Esophagus mucosa (tissue), 1 donor: ENCODE measurements at regions not wholly inside any gene's neighbourhood (a gene's known extent, or its start where the extent isn't known, plus 50 kb on each side); places are given as distances from the start of the nearest gene placed in this dataset.

ENCODE experiments used
- ATAC-seq: fragments of 200-7000 bp; cut with Tn5 transposase; one replicate; pipeline ENCODE4 v1.9.1; 2020
- donor health status: DM: yes; HTN: yes; CAD: no.

DNA sequence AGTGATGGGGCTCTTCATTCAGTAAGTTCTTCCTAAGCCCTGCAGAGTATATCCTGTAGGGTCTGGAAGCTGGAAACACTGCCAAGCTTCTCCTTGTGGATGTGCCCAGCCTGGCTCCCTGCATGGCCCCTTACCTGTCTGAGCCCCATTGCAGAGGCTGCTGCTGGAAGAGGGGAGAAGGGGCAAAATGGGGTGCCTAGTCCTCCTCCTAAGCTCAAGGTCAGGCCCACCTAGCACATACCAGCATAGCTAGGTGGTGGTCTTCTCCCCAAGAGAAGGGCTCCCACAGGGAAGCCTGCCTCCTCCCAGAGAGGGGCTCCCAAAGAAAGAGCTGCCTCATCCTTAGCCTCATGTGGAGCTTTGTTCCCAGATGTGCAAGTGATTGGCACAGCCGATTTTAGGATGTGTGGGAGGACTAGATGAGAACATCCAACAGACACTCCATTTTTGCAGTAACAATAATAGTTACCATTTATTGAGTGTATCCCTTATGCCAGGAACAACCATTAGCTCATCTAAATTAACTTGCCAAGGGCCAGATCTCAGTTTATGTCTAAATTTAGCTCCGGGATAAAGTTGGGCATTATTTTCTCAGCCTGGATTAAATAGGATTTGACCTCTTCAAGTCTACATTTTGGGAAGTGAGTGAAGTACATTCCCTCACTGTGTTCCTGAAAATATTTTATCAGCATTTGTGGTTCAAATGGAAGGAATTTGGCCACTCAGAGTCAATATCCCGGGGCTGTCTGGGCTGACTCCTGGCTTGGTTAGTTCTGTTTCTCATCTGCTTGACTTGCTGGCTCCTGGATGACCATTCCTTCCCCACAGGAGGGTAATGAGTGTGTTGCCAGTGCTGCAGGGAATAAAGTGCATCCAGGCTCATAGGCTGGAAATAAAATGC, 291.1 kb upstream of the ROPN1 start:
- no peak for ATAC-seq

DNA sequence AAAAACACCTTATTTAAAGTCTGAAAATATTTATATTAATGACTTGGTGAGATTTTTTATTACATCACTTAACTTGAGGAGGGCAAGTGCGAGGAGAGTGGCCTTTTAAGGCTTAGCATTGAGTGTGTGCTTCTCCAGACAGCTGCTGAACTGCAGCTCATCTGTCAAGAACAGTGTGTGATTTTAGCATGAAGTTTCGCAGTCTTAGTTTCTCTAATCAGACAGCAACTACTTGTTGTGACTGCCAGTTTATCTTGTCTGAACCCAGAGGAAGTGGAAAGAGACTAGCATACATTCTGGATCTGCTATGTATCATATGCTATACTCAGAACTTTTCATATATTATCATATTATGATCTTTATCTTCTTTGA, 291.7 kb upstream of the ROPN1 start:
- no peak for ATAC-seq

DNA sequence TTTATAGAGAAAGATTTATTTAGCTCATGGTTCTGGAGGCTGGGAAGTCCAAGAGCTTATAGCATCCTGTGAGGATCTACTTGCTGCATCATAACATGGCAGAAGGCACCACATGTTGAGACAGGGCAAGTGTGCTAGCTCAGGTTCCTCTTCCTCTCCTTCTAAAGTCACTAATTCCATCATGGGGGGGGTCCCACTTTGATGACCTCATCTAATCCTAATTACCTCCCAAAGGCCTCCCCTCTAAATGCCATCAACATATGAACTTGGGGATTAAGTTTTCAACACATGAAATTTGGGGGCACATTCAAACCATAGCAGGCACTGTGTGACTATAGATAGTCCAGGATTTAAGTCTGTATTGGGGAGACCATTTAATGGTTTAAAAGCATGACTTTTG, 297.1 kb upstream of the ROPN1 start:
- ATAC-seq, result no peak

DNA sequence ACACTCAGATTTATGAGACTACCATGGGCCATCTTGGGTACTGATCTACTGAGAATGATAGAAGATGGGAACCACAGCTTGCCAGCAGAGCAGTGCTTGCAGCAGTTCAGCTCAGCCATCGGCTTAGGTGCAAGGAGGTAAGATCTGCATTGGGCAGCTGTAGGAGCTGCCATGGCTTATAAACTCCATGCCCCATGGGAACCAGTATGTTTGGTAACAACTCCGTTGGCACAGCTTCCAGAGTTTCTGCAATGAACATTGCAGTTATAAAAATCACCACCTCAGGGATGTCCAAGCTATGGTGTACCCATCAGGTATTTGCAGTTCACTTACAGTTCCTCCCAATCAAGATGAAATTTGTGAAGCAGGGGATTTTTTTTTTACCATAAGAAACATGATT, 299.1 kb upstream of the ROPN1 start:
- no peak for ATAC-seq

DNA sequence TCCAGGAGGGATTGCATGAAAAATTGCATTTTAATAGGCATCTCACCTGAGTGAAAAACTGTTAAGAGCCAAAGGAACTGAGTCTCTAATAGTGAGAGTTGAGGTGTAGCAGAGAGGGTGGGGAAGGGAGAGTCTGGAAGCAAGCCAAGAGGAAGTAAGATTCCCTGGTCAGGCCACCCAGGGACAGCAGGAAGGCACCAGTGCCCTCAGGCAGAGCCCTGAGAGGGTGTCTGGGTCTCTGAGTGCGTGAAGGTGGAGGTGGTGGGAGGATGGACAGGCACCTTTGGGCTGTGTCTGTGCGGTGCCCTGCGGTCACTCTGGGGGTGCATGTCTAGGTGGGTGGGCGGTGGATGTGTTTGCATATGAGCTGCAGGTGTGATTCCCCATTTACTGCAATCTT, 300.4 kb upstream of the ROPN1 start:
- ATAC-seq, result no peak

DNA sequence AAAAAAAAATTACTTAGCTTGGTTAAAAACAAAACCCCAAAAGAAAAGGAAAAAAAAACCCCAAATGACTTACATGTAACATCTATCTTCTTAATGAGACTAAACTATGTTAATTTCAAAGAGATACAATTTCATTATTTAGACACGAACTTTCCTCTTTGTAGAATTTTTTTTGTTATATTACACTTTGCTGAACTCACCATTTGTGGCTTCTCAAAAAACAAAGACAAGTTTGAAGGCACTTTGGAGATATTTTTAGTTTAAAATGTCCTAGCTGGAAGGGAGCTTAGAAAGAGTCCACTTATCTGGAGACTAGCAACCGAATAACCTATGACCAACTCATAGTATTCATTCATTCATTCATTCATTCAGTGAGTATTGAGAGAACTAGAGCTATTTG, 301.7 kb upstream of the ROPN1 start:
- no peak for ATAC-seq

DNA sequence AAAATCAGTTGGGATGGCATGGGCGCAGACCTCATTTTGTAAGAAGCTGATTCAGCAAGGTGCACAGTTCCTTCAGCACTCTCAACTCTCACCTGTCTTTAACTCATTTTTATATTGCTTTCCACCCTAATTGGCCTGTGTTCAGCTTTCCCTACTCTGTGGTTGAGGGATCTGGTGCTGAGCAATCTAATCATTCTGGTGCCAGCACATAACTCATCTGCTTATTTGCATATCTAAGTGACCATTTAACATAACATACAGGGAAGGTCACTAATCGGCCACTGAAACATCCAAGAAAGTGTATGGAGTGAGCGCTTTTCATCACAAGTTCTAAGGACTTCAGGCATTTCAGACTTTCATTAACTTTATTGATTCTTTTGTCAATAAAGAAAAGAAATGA, 303.4 kb upstream of the ROPN1 start:
- no peak for ATAC-seq

DNA sequence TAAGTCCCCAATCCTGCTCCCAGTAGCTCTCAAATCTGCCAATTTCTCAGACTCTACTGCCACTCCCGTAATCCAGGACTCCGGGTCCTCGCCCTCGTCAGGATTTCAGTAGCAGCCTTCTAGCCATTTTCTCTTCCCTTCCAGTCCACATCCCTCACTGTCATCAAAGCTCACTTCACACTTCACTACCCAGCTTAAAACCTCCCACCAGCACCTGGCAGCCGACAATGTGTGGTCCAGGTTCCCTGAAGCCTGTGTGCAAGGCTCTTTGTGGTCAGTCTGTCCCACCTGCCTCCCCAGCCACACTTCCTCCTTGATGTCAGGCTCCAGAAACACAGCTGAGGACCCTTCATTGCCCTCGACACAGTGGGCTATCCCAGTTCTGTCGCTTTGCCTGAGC, 304.5 kb upstream of the ROPN1 start:
- ATAC-seq, result no peak

DNA sequence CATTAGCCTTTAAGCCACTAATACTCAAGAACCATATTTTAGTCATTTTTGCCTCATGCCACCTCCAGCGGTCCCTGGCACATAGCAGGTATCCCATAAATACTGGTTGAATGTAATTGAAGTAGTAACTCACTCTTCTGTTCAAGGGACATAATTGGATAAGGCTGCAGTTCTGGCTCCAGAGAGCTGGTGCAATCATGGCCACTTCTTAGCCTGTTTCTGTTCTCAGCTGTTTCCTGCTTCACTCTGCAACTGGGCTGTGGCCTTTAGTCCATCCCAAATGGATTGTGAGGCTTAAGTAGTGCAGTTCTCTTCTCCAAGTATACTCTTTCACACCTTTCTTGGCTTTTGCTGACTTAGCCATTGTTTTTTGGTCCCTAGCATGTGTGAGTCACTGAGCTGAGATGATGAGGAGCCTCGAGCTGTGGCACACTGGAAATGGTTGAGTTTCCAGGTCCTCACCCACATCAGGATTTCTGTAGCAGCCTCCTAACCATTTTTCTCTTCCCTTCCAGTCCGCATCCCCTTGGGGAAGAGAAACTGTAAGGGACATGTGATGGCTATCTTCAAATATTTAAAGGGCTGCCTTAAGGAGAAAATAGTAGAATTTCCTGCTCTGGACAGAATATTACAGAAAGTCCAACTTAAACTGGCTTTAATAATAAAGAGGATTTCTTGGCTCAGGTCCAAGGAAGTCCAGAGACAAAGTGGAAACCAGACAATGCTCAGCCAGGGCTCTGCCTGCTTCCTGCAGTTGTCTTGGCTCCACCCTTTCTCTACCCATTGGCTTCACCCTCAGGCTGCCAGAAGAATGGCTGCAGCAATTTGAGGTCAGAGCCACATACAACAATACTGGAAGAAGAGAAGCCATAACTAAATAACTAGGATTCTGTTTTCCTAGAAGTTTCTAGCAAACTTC, 305.4 kb upstream of the ROPN1 start:
- ATAC-seq, result no peak

DNA sequence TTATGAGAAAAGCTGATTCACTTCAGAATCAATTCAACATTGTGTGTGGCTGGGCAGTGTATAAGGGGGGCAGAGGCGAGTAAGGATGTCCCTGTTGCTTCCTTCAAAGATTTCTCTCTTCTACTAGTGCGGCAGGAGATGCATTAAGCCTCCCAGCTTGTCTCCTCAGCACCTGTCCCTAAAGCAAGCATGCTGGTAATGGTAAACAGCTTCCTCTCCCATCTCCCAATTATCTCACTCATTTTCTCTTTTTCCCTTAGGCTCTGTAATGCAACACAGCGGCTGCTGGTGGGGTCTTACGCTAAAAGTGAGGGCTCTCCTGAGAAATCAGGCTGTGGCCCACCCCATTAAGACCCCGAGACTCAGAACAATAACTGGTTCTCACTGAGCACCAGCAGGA, 306.4 kb upstream of the ROPN1 start:
- no peak for ATAC-seq

DNA sequence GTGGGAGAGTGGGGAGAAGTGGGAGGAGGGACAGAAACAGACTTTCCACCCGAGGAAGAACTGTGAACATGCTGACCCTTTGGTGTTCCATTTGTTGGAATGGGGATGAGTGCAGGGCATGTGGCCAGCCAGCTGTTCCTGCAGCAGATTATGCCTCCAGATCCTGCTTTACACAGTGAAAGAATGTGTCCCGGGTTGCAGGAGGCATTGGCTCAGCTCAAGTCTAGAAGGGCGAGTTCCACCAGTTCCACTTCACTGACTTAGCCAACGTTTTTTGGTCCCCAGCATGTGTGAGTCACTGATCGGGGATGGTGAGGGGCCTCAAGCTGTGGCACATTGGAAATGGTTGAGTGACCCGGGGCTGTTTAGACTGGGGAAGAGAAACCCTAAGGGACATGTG, 307.0 kb upstream of the ROPN1 start:
- ATAC-seq, result no peak

DNA sequence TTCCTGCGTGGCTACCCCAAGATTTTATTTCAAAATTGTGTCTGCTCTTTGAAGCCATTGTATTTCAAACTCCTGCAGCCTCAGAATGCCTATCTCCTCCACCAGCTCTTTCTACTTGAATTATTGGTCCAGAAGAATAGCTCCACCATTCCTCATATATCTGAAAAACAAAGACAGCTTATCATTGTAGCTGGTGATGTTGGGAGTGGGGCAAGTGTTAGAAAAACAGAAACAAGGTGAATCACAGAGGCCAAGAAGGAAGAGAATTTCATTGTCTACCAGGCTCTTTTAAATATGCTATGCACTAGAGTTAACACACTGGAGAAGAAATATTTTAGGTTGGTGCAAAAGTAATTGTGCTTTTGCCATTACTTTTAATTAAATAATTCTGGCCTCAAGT, 307.9 kb upstream of the ROPN1 start:
- ATAC-seq, result no peak

DNA sequence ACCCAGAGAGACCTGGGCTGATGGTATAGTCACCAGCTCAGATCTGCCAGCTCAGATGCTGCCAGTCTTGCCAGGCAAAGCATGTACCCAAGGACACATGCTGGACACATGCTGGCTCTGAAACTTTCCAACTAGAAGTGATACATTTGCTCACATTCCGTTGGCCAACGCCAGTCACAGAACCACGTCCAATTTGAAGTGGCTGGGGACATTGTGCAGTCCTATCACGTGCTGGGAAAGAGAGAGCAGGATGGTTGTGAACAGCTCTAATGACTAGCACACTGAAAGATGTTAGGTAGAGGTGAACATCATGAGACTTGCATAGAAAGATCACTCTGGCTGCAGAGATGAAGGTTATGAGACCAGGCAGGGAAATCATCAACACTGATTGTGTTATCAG, 308.5 kb upstream of the ROPN1 start:
- ATAC-seq, result no peak

DNA sequence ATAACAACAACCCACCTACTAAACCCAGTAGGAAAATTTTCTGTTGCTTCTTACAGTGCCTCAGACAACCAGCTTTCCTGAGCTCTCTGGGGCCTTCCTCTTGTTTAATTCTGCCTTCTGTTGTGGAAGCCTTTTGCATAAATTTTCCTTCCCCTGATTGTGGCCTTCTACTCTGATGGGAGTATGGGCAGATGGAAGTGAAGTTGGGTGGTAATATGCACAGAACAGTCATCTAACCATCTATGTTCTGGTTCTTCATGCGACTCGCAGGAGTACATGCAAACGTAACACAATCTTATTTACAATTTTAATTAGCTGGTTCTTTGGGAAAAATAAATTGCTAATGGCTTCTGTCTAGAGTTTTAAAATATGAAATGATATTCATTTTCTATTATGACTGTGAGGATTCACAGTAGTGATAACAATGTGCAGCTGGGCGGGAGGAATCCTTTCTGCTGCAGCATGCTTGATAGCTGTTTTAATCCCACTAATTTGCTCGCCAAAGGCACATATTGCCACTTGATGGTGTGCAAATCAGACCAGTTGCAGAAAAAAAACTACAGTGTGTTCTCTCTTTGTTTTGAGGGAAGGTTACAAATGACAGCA, 311.5 kb upstream of the ROPN1 start:
- ATAC-seq, result no peak

DNA sequence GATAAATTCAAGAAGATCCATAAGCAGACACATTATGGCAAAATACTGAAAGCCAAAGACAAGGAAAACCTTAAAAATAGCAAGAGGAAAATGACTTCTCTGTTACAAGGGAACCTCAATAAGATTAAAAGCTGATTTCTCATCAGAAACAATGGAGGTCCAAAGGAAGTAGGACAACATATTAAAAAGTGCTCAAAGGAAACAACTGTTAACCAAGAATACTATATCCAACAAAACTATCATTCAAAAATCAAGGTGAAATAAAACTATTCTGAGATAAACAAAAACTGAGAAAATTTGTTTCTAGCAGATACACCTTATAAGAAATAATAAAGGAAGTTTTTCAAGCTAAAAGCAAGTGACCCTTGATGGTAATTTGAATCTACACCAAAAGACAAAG, 314.7 kb upstream of the ROPN1 start:
- ATAC-seq, result no peak

DNA sequence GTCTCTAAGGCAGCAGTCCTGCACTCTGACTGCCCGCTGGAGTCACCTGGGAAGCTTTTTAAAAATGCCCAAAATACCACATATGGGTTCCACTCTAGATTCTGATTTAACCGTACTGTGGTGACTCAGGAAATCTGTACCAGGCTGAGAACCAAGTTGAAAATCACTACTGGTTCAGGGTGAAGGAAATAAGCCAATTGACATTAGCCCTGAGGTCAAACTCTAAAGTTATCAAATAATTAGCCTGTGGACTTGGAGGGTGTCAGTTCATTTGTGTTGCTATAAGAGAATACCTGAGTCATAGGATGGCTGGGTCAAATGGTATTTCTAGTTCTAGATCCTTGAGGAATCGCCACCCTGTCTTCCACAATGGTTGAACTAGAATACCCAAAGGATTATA, 321.7 kb upstream of the ROPN1 start:
- no peak for ATAC-seq

DNA sequence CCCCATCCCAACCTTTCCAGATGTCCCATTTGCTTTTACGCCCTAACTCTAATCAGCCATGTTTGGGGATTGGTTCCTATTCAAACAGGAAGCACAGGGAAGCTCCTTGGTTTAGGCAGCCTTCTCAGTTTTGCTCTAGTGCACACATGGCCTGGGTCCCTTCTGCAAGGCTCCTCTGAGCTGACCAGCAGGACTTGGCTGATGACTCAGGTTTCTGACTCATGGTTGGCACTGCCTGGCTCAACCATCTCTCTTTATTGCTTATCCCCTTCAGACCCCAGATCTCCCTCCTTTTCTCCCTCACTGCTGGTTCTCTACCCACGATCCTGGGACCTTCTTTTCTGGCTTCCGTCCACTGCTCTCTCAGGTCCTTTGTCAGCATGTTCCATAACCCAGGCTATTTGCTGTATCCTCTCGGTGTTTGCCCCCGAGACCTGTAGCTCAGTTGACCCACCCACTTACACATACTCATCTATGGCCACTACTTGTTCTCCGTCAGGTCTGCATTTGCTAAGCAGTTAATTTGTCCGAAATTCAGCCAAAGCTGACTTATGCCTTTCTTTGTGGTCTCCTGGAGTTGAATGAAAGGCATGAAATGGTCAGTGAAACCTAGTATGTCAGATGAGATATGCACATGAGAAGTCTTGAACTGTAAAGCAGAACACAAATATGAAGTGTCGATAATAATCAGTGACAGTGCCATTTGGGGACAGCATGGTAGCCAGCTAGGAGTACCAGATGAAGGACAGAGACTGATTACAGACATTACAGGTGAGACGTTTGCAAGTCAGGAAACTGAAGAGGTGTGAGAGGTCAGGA, 323.5 kb upstream of the ROPN1 start:
- ATAC-seq, result no peak

DNA sequence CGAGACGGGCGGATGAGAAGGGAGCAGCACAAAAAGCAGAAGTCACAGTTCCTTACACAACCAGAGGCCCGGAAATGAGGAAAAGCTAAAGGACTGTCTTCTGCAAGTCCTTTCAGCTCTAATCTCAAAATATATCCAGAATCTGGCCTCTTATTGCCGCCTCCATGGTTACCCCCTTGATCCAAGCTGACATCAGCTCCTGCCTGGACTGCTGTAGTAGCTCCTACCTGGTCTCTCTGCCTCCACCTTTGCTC, 324.0 kb upstream of the ROPN1 start:
- ATAC-seq, result no peak

DNA sequence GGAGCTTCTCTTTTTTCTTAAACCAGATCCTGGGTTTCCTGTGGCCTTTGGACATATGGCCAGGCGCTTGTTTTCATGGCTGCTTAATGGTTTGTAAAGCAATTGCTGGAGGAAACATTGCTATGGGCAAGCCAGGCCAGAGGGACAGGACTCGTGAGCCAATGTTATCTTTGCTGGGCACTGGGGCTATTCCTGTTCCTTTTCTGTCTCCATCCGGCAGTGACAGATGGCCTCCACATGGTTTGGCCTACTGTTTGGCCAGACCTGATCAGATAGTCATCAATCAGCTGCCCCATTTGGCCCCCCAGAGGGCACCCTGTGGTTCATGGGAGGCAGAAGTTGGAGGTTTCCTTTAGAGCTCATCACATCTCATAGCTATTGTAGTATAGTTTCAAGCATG, 326.1 kb upstream of the ROPN1 start:
- no peak for ATAC-seq

DNA sequence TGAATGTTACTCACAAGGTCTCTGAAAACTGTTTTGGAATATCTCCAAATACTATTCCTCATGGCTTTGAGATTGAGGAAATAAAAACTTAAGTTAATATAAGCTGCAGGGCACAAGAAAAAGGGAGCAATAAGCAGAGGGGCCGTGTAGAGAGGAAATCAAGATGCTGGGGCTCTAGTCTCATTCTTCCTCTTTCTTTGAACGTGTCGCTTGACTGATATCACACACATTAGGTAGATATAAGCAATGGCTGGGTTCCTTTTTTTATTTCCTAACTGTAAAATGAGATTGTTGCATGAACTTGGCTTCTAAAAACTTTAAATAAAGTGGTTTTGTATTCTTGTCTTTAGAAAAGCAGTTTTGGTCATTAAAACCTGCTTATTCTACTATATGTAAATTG, 326.7 kb upstream of the ROPN1 start:
- ATAC-seq, result no peak

DNA sequence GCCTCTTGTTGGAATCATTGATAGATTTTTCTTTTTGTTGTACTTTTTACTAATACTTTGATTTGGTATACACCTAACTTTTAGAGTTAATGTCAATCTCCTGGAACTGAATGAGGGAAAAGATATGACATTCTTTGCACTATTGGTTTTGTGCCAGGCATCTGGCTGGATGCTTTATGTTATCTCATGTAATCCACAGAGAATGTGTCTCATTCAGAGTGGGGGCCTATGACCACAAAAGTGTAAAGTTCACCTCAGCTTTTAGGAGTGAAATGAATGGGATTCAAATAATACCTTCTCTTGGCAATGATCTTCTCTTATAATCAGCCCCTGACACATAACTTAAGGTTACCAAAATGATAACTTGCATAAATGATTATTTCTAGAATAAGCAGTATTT, 329.1 kb upstream of the ROPN1 start:
- ATAC-seq, result no peak

DNA sequence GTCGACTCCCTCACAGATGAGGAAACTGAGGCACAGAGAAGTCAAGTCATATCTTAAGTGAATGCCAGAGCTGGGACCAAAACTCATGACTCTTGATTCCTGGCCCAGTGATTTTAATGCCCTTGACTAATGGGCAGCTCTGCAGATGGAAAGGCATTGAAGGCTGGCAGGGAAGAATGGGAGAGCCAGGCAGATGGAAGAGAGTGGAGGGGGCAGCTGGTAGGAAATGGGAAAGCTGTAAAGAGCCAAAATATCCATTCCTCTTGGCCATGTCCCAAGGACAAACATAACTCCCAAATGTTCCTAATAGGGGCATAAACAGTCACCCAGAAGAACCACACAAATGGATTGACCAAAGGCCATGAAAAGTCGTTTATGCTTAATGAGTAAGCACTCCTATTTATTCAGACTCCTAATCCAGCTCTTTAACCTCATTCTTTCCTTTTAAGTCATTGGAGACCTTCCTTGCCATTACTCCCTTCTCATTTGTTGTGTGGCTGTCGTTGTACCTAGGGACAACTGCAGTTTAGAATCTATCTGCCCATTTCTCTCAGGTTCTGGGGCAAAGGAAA, 330.5 kb upstream of the ROPN1 start:
- ATAC-seq, result no peak

DNA sequence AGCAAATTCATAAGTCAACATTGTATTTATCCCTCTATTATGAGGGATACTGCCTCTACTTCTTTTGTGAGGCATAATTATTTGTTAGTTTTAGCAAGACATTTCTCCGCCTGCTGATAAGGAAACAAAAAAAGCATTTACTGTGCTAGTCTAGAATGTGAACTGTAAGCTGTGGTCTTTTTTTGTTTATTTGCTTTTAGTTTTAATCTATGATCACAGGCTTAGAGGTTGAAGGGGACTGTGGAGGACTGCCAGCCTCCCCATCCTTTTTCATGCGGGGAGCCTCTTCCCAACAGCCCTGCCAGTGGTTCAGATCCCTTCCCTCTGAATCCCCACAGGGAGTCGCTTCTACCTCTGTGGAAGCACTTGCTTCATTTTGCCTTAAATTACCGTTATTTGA, 331.0 kb upstream of the ROPN1 start:
- no peak for ATAC-seq
